GM19397 (cell line): ENCODE measurements at regions not wholly inside any gene's neighbourhood (a gene's known extent, or its start where the extent isn't known, plus 50 kb on each side); places are given as distances from the start of the nearest gene placed in this dataset.

Source experiments
- ATAC-seq: cut with Tn5 transposase; IDR thresholded peaks from one replicate; pipeline ENCODE4 v1.9.1; 2021; ENCODE audit warnings: mild to moderate bottlenecking, moderate library complexity; ENCODE audit not compliant: unreplicated experiment

GRCh38 chr1:199038156-199038555, 399.3 kb downstream of the PTPRC start:
- ATAC-seq = no peak

GRCh38 chr1:199040076-199040905, 401.5 kb downstream of the PTPRC start:
- no peak for ATAC-seq

- peak; percentile 98 for ATAC-seq
Measured at GRCh38 chr1:199041173-199041914, 402.5 kb downstream of the PTPRC start.

- no peak for ATAC-seq
Measured at GRCh38 chr1:199042193-199042592, 403.4 kb downstream of the PTPRC start.

- ATAC-seq = no peak
Measured at GRCh38 chr1:199044191-199044590, 405.4 kb downstream of the PTPRC start.

GRCh38 chr1:199046618-199047017, 407.8 kb downstream of the PTPRC start:
- no peak for ATAC-seq

GRCh38 chr1:199054694-199055093, 415.9 kb downstream of the PTPRC start:
- ATAC-seq = no peak

- ATAC-seq = no peak
Measured at GRCh38 chr1:199057322-199057721, 418.5 kb downstream of the PTPRC start.

- no peak for ATAC-seq
Measured at GRCh38 chr1:199058281-199058680, 419.4 kb downstream of the PTPRC start.

GRCh38 chr1:199064971-199065370, 426.1 kb downstream of the PTPRC start:
- ATAC-seq = no peak

GRCh38 chr1:199067483-199067882, 428.6 kb downstream of the PTPRC start:
- ATAC-seq = no peak

GRCh38 chr1:199071080-199071479, 432.2 kb downstream of the PTPRC start:
- no peak for ATAC-seq

GRCh38 chr1:199073166-199073565, 434.3 kb downstream of the PTPRC start:
- no peak for ATAC-seq

GRCh38 chr1:199075792-199076191, 437.0 kb downstream of the PTPRC start:
- no peak for ATAC-seq

GRCh38 chr1:199079994-199080393, 441.2 kb downstream of the PTPRC start:
- no peak for ATAC-seq

GRCh38 chr1:199081739-199082138, 442.9 kb downstream of the PTPRC start:
- no peak for ATAC-seq

- ATAC-seq = no peak
Measured at GRCh38 chr1:199082778-199083389, 444.0 kb downstream of the PTPRC start.

- ATAC-seq = no peak
Measured at GRCh38 chr1:199083680-199084079, 444.8 kb downstream of the PTPRC start.

GRCh38 chr1:199084293-199084692, 445.5 kb downstream of the PTPRC start:
- ATAC-seq = no peak

- ATAC-seq = no peak
Measured at GRCh38 chr1:199085903-199086302, 447.1 kb downstream of the PTPRC start.

- no peak for ATAC-seq
Measured at GRCh38 chr1:199087144-199087543, 448.3 kb downstream of the PTPRC start.
